ENCODE measurements at regions not wholly inside any gene's neighbourhood (a gene's known extent, or its start where the extent isn't known, plus 50 kb on each side); places are given as distances from the start of the nearest gene placed in this dataset.
"Not testable (repeated sequence)": the region's sequence is repeated elsewhere in the genome, so short reads cannot be mapped to it uniquely, and the experiment has no call there.

DNA sequence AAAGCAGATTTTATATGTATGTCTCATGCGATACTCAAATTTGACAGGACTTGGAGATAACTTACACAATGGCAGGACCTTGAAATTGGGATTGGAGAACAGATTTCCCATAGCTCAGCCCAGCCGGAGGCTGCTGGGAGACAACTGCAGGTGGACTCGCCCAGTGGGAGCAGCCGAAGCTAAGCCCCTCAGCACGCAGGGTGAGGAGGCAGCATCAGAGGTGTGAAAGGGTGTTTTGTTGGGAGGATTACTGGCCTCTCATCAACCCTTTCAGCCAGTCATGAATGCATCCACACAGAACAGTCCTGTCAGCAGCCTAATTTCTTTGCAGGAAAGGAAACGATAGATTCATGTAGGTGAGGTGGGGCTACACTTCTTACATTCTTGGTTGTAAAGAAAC, 110.4 kb upstream of the DYNAP start:
- TF ChIP-seq, protein P1, sequence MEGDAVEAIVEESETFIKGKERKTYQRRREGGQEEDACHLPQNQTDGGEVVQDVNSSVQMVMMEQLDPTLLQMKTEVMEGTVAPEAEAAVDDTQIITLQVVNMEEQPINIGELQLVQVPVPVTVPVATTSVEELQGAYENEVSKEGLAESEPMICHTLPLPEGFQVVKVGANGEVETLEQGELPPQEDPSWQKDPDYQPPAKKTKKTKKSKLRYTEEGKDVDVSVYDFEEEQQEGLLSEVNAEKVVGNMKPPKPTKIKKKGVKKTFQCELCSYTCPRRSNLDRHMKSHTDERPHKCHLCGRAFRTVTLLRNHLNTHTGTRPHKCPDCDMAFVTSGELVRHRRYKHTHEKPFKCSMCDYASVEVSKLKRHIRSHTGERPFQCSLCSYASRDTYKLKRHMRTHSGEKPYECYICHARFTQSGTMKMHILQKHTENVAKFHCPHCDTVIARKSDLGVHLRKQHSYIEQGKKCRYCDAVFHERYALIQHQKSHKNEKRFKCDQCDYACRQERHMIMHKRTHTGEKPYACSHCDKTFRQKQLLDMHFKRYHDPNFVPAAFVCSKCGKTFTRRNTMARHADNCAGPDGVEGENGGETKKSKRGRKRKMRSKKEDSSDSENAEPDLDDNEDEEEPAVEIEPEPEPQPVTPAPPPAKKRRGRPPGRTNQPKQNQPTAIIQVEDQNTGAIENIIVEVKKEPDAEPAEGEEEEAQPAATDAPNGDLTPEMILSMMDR (IDR thresholded peaks at IDR 0.05) = no peak
- Histone ChIP-seq H3K4me1 (ENCODE audit: control insufficient read depth in 1 of 2, low read depth in 2 of 2) (peaks cover 2 to 6% of the 10 kb centered on the region in 2 donors), H3K4me3 (no peak overlapping the region), H3K27ac (no peak overlapping the region), H3K36me3 (no peaks in the 10 kb centered on the region), H3K27me3 (replicated peaks; ENCODE audit: insufficient read depth) (no peaks in the 10 kb centered on the region), H3K9me3 (no peaks in the 10 kb centered on the region)
- ATAC-seq (ENCODE audit: insufficient number of reproducible peaks, low FRiP score, low read depth) (no peak), DNase-seq (ENCODE audit: low spot score) (no peak)

DNA sequence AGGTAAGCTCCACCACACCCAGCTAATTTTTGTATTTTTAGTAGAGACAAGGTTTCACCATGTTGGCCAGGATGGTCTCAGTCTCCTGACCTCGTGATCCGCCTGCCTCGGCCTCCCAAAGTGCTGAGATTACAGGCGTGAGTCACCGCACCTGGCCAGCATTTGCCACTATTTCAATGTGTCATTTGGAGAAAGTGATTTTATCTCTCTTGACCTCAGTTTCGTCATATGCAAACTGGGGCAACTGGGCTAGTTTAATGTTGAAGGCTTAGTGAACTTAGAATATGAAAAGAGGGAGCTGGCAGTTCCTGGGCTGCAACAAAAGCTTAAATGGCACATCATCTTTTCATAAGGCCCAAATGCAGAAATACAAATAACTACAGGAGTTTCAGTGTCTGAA, 88.6 kb upstream of the DYNAP start:
- not testable (repeated sequence) for DNase-seq (ENCODE audit: low spot score); H3K27ac ChIP-seq; H3K27me3 ChIP-seq (replicated peaks; ENCODE audit: insufficient read depth); H3K36me3 ChIP-seq; ATAC-seq (ENCODE audit: insufficient number of reproducible peaks, low FRiP score, low read depth); H3K4me1 ChIP-seq (ENCODE audit: control insufficient read depth in 1 of 2, low read depth in 2 of 2); H3K9me3 ChIP-seq; H3K4me3 ChIP-seq

DNA sequence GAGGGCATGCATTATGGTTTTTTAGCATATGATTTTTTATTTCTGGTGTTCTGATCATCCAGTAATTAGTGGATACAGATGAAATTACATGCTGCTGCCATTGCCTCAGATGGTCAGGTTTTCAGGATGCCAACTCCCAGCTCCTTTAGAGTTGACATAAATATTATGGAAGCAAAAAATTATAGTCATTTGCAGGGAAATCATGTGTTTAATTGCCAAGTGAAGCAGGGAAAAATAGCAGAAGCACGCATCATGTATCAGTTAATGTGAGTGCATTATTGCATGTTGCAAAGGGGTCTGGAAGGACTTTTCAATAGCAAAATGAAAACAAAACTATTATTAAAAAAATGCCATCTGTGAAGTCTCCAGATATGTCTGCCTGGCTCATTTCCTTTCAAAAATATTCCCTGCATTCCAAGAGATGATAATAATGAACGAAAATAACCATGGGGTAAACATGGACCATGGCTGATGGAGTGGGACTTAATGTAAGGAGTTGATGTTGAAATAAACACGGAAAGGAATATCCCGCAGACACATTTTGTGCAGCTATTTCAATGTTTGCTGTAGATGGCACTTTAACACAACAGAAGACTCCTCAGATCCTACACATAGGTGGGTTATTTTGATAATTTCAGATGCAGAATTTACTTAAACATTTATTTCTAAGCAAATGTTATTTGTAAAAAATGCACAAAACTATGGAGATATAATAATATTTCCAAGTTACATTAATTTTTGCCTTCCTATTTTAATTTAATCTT, 87.7 kb upstream of the DYNAP start:
- DNase-seq (ENCODE audit: low spot score) = no peak
- no peak overlapping the region for H3K27ac ChIP-seq
- no peaks in the 10 kb centered on the region for H3K9me3 ChIP-seq
- no peaks in the 10 kb centered on the region for H3K36me3 ChIP-seq
- no peaks in the 10 kb centered on the region for H3K4me1 ChIP-seq (ENCODE audit: control insufficient read depth in 1 of 2, low read depth in 2 of 2)
- no peak for ATAC-seq (ENCODE audit: insufficient number of reproducible peaks, low FRiP score, low read depth)
- H3K4me3 ChIP-seq = no peak overlapping the region
- H3K27me3 ChIP-seq (replicated peaks; ENCODE audit: insufficient read depth) = no peaks in the 10 kb centered on the region
- TF ChIP-seq, protein P1 (IDR thresholded peaks at IDR 0.05) = no peak

DNA sequence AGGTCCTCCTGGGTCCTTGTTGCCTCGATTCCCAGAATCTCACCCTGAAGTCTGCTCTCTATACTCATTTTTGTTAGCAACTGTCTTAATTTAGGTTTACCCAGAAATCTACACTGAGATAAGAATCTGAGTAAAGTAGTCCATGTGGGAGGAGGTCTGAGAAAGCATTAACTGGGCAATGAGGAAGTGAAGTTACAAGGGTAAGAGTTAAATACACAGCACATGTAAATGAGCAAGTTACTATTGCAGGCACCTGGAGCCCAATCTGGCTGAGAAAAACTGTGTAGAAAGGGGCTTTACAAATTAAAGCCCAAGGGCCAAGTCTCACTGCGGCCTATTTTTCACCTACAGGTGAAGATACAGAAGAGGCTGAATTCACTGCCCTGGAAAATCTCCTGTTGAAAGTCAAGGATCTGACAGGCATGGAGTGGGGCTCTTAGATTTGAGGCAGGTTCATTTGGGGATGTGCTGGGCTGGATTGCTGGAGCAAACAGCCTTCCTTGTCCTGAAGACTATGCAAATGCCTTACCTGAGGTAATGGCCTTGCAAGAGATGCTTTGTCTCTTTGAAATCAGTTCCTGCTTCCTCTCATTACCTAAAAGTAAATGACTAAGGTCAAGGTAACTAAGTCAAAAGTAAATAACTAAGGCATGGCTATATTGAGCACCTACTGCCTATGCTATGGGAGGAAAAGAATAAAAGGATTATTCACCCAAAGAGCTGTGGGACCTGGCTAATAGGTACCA, 84.4 kb upstream of the DYNAP start:
- DNase-seq (ENCODE audit: low spot score) (no peak), ATAC-seq (ENCODE audit: insufficient number of reproducible peaks, low FRiP score, low read depth) (no peak)
- Histone ChIP-seq H3K9me3 (no peaks in the 10 kb centered on the region), H3K4me3 (no peak overlapping the region), H3K27ac (no peak overlapping the region), H3K36me3 (no peaks in the 10 kb centered on the region), H3K27me3 (replicated peaks; ENCODE audit: insufficient read depth) (no peaks in the 10 kb centered on the region), H3K4me1 (ENCODE audit: control insufficient read depth in 1 of 2, low read depth in 2 of 2) (no peaks in the 10 kb centered on the region)
- TF ChIP-seq, protein P1 (IDR thresholded peaks at IDR 0.05) = no peak

DNA sequence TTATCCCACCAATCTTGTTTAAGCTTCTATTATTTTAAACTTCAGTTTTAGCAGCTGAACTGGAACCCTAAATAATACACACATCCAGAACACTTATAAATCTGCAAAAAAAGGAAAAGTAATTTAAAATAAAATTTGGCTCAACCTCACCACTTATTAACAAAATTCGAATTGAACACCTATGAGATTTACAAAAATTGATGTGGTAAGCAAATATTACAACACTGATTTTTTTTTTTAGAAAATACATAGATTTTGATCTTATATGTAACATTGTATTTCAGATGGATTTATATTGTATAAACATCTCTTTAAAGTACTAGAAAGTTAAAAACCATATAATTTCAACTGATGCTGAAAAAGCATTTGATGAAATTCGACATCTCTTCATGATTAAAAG, 81.3 kb upstream of the DYNAP start:
- Histone ChIP-seq H3K27ac (no peak overlapping the region), H3K9me3 (no peaks in the 10 kb centered on the region), H3K4me3 (no peak overlapping the region), H3K36me3 (no peaks in the 10 kb centered on the region), H3K4me1 (ENCODE audit: control insufficient read depth in 1 of 2, low read depth in 2 of 2) (no peaks in the 10 kb centered on the region), H3K27me3 (replicated peaks; ENCODE audit: insufficient read depth) (no peaks in the 10 kb centered on the region)
- TF ChIP-seq, protein P1 (IDR thresholded peaks at IDR 0.05) = no peak
- no peak for DNase-seq (ENCODE audit: low spot score)
- ATAC-seq (ENCODE audit: insufficient number of reproducible peaks, low FRiP score, low read depth) = no peak

Data from thoracic aorta (tissue), 2 donors.